ENCODE measurements at regions not wholly inside any gene's neighbourhood (a gene's known extent, or its start where the extent isn't known, plus 50 kb on each side); places are given as distances from the start of the nearest gene placed in this dataset.

GRCh38 chr4:60223208-60223923 is 976.8 kb upstream of the ADGRL3 start:
- TF ChIP-seq POLR2A (IDR thresholded peaks at IDR 0.05; ENCODE audit: low read length) (no peak), GATA1 (IDR thresholded peaks at IDR 0.05; ENCODE audit: low read depth, low read length) (no peak)

Data from erythroblast (primary cell).